HepG2 (cell line): ENCODE measurements at regions not wholly inside any gene's neighbourhood (a gene's known extent, or its start where the extent isn't known, plus 50 kb on each side); places are given as distances from the start of the nearest gene placed in this dataset.

Experiments used
- ATAC-seq: fragments of 200-7000 bp; cut with Tn5 transposase; 3 replicates; pipeline ENCODE4 v1.9.1; 2020; ENCODE audit warnings: mild to moderate bottlenecking, moderate library complexity
- BruUV-seq: library from RNA; stranded (reverse); fragments of 400-500 nt; replicated peaks from 2 replicates; lab custom pipeline; 2021; lab: Mats Ljungman, UMichigan
- CTCF ChIA-PET: fragments of 300-600 bp; formaldehyde crosslinking; extraction: SDS; loops from one replicate; lab custom pipeline; 2021; ENCODE audit warnings: low total read pairs, inconsistent platforms, low intra/inter-chr PET ratio; lab: Yijun Ruan, JAX
- POLR2A ChIA-PET: fragments of 350-600 bp; sonication (Branson Sonifier 250); formaldehyde crosslinking; loops from one replicate; lab custom pipeline; 2020; ENCODE audit warnings: antibody characterized with exemption, inconsistent platforms; lab: Yijun Ruan, JAX
- DNase-seq: peaks from one replicate; pipeline ENCODE4 v3.0.0-alpha.2; 2015; ENCODE audit warnings: low spot score
- FAIRE-seq: peaks from 3 replicates; lab custom pipeline; 2011; peaks lifted over from hg19 to GRCh38; lab: Jason Lieb, UNC
- H2AFZ ChIP-seq: one replicate; pipeline ENCODE4 v1.6.1; 2011; ENCODE audit warnings: low read length, inconsistent platforms
- H3K27ac ChIP-seq: fragments of 300-600 bp; 3 replicates; pipeline ENCODE4 v1.8.0; 2011; ENCODE audit warnings: mixed run types, mild to moderate bottlenecking, mixed read lengths, low read length, inconsistent platforms; ENCODE audit not compliant: insufficient read depth; ENCODE audit errors: extremely low read length
- H3K27me3 ChIP-seq, 2 experiments: fragments of 200-600 bp in 1 of 2; 2 replicates in 1 of 2; 3 replicates in 1 of 2; pipeline versions ENCODE4 v1.6.0 to v1.8.0; 2011; ENCODE audit warnings: low read length in 2 of 2, mild to moderate bottlenecking in 2 of 2, moderate library complexity in 2 of 2, inconsistent platforms in 1 of 2; ENCODE audit not compliant: insufficient read depth in 2 of 2, control insufficient read depth in 1 of 2
- H3K36me3 ChIP-seq, 2 experiments: fragments of 200-600 bp in 1 of 2; replicated peaks in 1 of 2; 2 replicates in 1 of 2; 3 replicates in 1 of 2; pipeline versions ENCODE4 v1.5.1 to v1.8.0; 2011; ENCODE audit warnings: low read length in 2 of 2, inconsistent platforms in 1 of 2; ENCODE audit not compliant: insufficient read depth in 2 of 2, control insufficient read depth in 1 of 2
- H3K4me1 ChIP-seq: 2 replicates; pipeline ENCODE4 v1.5.1; 2012; ENCODE audit warnings: low read length, inconsistent platforms; ENCODE audit not compliant: insufficient read depth
- H3K4me2 ChIP-seq: 2 replicates; pipeline ENCODE4 v1.6.0; 2011; ENCODE audit warnings: low read depth, low read length, inconsistent platforms
- H3K4me3 ChIP-seq, 3 experiments: fragments of 200-600 bp in 1 of 3; sonication (generic), shearing (Covaris generic) in 1 of 3; replicated peaks in 1 of 3; 2 replicates each; pipeline ENCODE4 v1.5.1; 2011 to 2016; ENCODE audit warnings: low read length in 3 of 3, inconsistent platforms in 2 of 3, low read depth in 2 of 3, mild to moderate bottlenecking in 2 of 3, control low read depth in 1 of 3, mixed read lengths in 1 of 3; ENCODE audit not compliant: insufficient read depth in 1 of 3
- H3K79me2 ChIP-seq: one replicate; pipeline ENCODE4 v1.6.1; 2011; ENCODE audit warnings: low read length, inconsistent platforms; ENCODE audit not compliant: insufficient read depth
- H3K9ac ChIP-seq: 2 replicates; pipeline ENCODE4 v1.6.0; 2011; ENCODE audit warnings: mild to moderate bottlenecking, low read depth, low read length, inconsistent platforms; ENCODE audit not compliant: insufficient read depth
- H3K9me3 ChIP-seq: 2 replicates; pipeline ENCODE4 v1.5.1; 2012; ENCODE audit warnings: mild to moderate bottlenecking, low read length
- H4K20me1 ChIP-seq: 2 replicates; pipeline ENCODE4 v1.6.0; 2011; ENCODE audit warnings: inconsistent platforms, mild to moderate bottlenecking, low read length, moderate library complexity; ENCODE audit not compliant: insufficient read depth
- FOXC1 ChIP-seq: sonication (generic); formaldehyde crosslinking; IDR thresholded peaks from 2 replicates; pipeline ENCODE4 v1.8.0; 2022; ENCODE audit warnings: mild to moderate bottlenecking, missing genetic modification reagents, borderline replicate concordance
- HDAC2 ChIP-seq: sonication (generic); formaldehyde crosslinking; IDR thresholded peaks from 2 replicates; pipeline ENCODE4 v1.4.0; 2020; ENCODE audit warnings: missing genetic modification reagents
- RXRB ChIP-seq: IDR thresholded peaks from 2 replicates; pipeline ENCODE4 v1.6.1; 2016; ENCODE audit warnings: borderline replicate concordance, missing genetic modification reagents, missing compliant biosample characterization
- SKI ChIP-seq: fragments of 450-650 bp; IDR thresholded peaks from one replicate; pipeline ENCODE4 v1.6.1; 2018; ENCODE audit warnings: mild to moderate bottlenecking; ENCODE audit not compliant: partially characterized antibody
- SMARCE1 ChIP-seq: fragments of 450-650 bp; IDR thresholded peaks from 2 replicates; pipeline ENCODE4 v1.6.1; 2017; ENCODE audit warnings: borderline replicate concordance
- TBP ChIP-seq: sonication (generic); formaldehyde crosslinking; IDR thresholded peaks from 2 replicates; pipeline ENCODE4 v1.5.0; 2020; ENCODE audit warnings: missing genetic modification reagents
- ZNF367 ChIP-seq: sonication (generic); formaldehyde crosslinking; IDR thresholded peaks from 2 replicates; pipeline ENCODE4 v1.4.0; 2020; ENCODE audit warnings: missing genetic modification reagents, borderline replicate concordance
- ZNF646 ChIP-seq: sonication (generic); formaldehyde crosslinking; IDR thresholded peaks from 2 replicates; pipeline ENCODE4 v1.9.0; 2021; ENCODE audit warnings: mild to moderate bottlenecking, missing genetic modification reagents
- ZNF672 ChIP-seq: sonication (generic); formaldehyde crosslinking; IDR thresholded peaks from 2 replicates; pipeline ENCODE4 v1.8.1; 2022; ENCODE audit warnings: missing genetic modification reagents
- ZNF720 ChIP-seq: sonication (generic); formaldehyde crosslinking; IDR thresholded peaks from 2 replicates; pipeline ENCODE4 v1.4.0; 2020; ENCODE audit warnings: missing genetic modification reagents
- WGBS: methylation state at CpG from one replicate; pipeline ENCODE4 v1.1.6; 2017; ENCODE audit warnings: low lambda C conversion rate; 5-methylcytosine and 5-hydroxymethylcytosine counted together
- in situ Hi-C: cut with HindIII; loops from 2 replicates; pipeline ENCODE4 v1.10.0; 2017; ENCODE audit warnings: low pct_unique_long_range_greater_than_20kb; ENCODE audit not compliant: extremely low pct_ligation_motif_present
- intact Hi-C: fragments of 100-400 bp; cut with micrococcal nuclease; formaldehyde crosslinking; loops from one replicate; pipeline ENCODE4 v1.10.0; 2022; ENCODE audit not compliant: unreplicated experiment

GRCh38 chr9:90559075-90560073, 83.2 kb downstream of the DIRAS2 start:
- Histone ChIP-seq H3K27me3 (peaks cover 0 to 3% of the 10 kb centered on the region in 2 experiments; a peak in 1 of 5 replicates), H3K9ac (no peak overlapping the region), H4K20me1 (no peaks in the 10 kb centered on the region), H3K9me3 (no peaks in the 10 kb centered on the region), H3K79me2 (no peaks in the 10 kb centered on the region), H2AFZ (no peak overlapping the region), H3K36me3 (no peaks in the 10 kb centered on the region), H3K4me2 (no peak overlapping the region), H3K27ac (no peak overlapping the region), H3K4me1 (peaks cover 12% of the 10 kb centered on the region; the same call in 1 of the 2 replicates), H3K4me3 (no peak overlapping the region)
- TF ChIP-seq RXRB (CRISPR knock-in tag) (no peak), ZNF646 (CRISPR knock-in tag) (no peak), SKI (no peak), ZNF367 (CRISPR knock-in tag) (no peak), FOXC1 (CRISPR knock-in tag) (no peak), ZNF720 (no peak), SMARCE1 (no peak), TBP (CRISPR knock-in tag) (no peak), HDAC2 (CRISPR knock-in tag) (no peak), ZNF672 (CRISPR knock-in tag) (no peak)
- in situ Hi-C loops (no loop called here), intact Hi-C loops (no loop called here)
- ChIA-PET POLR2A (no interaction called here), CTCF (no interaction called here)
- no TSS peak for BruUV-seq
- FAIRE-seq (no peak), ATAC-seq (no peak), DNase-seq (no peak)
- 18% methylated on average over 8 of the region's 9 CpGs for WGBS
